Loucy (cell line): ENCODE measurements at regions not wholly inside any gene's neighbourhood (a gene's known extent, or its start where the extent isn't known, plus 50 kb on each side); places are given as distances from the start of the nearest gene placed in this dataset.

ENCODE experiments used
- H2AFZ ChIP-seq: fragments of 200-600 bp; sonication (generic); 2 replicates; pipeline ENCODE4 v1.6.0; 2016; ENCODE audit warnings: antibody characterized with exemption, mild to moderate bottlenecking, low read length, moderate library complexity
- H3F3A ChIP-seq: fragments of 200-600 bp; 2 replicates; pipeline ENCODE4 v1.6.0; 2016; ENCODE audit warnings: antibody characterized with exemption, low read depth, mild to moderate bottlenecking
- H3K27me3 ChIP-seq: fragments of 200-600 bp; sonication (generic); 2 replicates; pipeline ENCODE4 v1.6.1; 2014; ENCODE audit warnings: low read length, mild to moderate bottlenecking; ENCODE audit not compliant: insufficient read depth, poor library complexity, severe bottlenecking
- H3K36me3 ChIP-seq: fragments of 200-600 bp; sonication (generic); 2 replicates; pipeline ENCODE4 v1.6.1; 2016; ENCODE audit warnings: low read length; ENCODE audit not compliant: insufficient read depth
- H3K4me1 ChIP-seq: fragments of 200-600 bp; sonication (generic); 2 replicates; pipeline ENCODE4 v1.5.1; 2014; ENCODE audit warnings: low read length, mild to moderate bottlenecking; ENCODE audit not compliant: insufficient read depth, poor library complexity, severe bottlenecking
- H3K4me2 ChIP-seq: fragments of 200-600 bp; sonication (generic); 2 replicates; pipeline ENCODE4 v1.6.0; 2014; ENCODE audit warnings: antibody characterized with exemption, low read length, low read depth, mild to moderate bottlenecking; ENCODE audit not compliant: poor library complexity, severe bottlenecking
- H3K4me3 ChIP-seq: fragments of 200-600 bp; sonication (generic); 2 replicates; pipeline ENCODE4 v1.5.1; 2014; ENCODE audit warnings: low read length, mild to moderate bottlenecking, mixed read lengths; ENCODE audit not compliant: poor library complexity, severe bottlenecking
- H3K79me2 ChIP-seq: fragments of 200-600 bp; sonication (generic); 2 replicates; pipeline ENCODE4 v1.6.1; 2014; ENCODE audit warnings: low read length; ENCODE audit not compliant: insufficient read depth
- H3K9ac ChIP-seq: fragments of 200-600 bp; sonication (generic); 2 replicates; pipeline ENCODE4 v1.6.0; 2014; ENCODE audit warnings: mild to moderate bottlenecking, low read depth, low read length, moderate library complexity; ENCODE audit not compliant: poor library complexity, severe bottlenecking
- H3K9me2 ChIP-seq: fragments of 200-600 bp; sonication (generic); replicated peaks from 2 replicates; pipeline ENCODE4 v1.6.1; 2016; ENCODE audit warnings: low read depth, low read length, mixed read lengths
- H3K9me3 ChIP-seq: fragments of 200-600 bp; sonication (generic); 2 replicates; pipeline ENCODE4 v1.6.1; 2014; ENCODE audit warnings: mild to moderate bottlenecking, antibody characterized with exemption, low read length, low read depth; ENCODE audit not compliant: insufficient read depth
- H4K20me1 ChIP-seq: fragments of 200-600 bp; sonication (generic); 2 replicates; pipeline ENCODE4 v1.6.0; 2014; ENCODE audit warnings: antibody characterized with exemption, low read length, mild to moderate bottlenecking; ENCODE audit not compliant: insufficient read depth, poor library complexity, severe bottlenecking
- EZH2phosphoT487 ChIP-seq: fragments of 200-600 bp; IDR thresholded peaks from 2 replicates; pipeline ENCODE4 v1.6.1; 2018; ENCODE audit warnings: antibody characterized with exemption, mild to moderate bottlenecking, moderate library complexity, borderline replicate concordance
- TF ChIP-seq, protein P1 (sequence below): fragments of 200-600 bp; sonication (generic); conservative IDR thresholded peaks from 2 replicates; pipeline ENCODE4 v1.5.1; 2014; ENCODE audit warnings: mild to moderate bottlenecking, antibody characterized with exemption, low read length

DNA sequence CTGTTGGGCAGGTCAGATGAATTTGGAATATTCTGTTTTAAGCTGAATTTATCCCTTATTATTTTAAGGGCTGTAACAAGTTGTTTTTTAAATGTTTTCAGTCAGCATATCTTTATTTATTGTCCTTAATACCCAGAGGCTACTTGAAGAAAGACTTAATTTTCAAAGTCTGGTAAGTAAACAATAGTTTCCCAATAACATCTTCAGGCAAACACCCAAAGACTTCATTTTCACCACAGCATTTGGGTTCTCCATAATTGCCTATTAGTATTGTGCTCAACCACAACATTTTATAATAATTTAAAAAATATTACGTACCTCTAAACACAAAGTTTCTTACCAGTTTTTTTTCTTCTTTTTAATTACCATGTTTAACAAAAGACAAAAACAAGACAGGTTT, 60.0 kb upstream of the MKLN1 start:
- Histone ChIP-seq H3F3A (no peaks in the 10 kb centered on the region), H3K4me3 (no peak overlapping the region), H2AFZ (no peak overlapping the region), H3K36me3 (no peaks in the 10 kb centered on the region), H3K9me2 (no peaks in the 10 kb centered on the region), H3K4me2 (no peak overlapping the region), H4K20me1 (no peaks in the 10 kb centered on the region), H3K27me3 (no peaks in the 10 kb centered on the region), H3K4me1 (no peaks in the 10 kb centered on the region), H3K9ac (no peak overlapping the region), H3K9me3 (no peaks in the 10 kb centered on the region), H3K79me2 (no peaks in the 10 kb centered on the region)
- TF ChIP-seq, protein P1, sequence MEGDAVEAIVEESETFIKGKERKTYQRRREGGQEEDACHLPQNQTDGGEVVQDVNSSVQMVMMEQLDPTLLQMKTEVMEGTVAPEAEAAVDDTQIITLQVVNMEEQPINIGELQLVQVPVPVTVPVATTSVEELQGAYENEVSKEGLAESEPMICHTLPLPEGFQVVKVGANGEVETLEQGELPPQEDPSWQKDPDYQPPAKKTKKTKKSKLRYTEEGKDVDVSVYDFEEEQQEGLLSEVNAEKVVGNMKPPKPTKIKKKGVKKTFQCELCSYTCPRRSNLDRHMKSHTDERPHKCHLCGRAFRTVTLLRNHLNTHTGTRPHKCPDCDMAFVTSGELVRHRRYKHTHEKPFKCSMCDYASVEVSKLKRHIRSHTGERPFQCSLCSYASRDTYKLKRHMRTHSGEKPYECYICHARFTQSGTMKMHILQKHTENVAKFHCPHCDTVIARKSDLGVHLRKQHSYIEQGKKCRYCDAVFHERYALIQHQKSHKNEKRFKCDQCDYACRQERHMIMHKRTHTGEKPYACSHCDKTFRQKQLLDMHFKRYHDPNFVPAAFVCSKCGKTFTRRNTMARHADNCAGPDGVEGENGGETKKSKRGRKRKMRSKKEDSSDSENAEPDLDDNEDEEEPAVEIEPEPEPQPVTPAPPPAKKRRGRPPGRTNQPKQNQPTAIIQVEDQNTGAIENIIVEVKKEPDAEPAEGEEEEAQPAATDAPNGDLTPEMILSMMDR, result no peak
- TF ChIP-seq EZH2phosphoT487, result no peak

DNA sequence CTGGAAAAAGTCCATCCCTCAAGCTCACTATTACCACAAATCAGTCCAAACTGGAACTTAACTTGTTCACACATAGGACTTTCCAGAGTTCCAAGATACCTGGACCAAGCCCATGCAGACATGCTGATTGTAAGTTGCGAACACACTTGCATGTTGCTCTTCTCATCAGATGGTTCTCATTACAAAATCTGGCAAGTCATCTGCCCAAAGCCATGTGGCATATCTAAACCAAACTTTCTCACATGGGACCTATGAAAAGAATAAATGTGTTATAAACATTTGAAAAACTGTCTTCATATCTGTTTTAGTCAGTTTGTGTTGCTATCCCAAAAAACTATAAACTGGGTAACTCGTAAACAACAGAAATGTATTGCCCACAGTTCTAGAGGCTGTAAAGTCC, 58.8 kb upstream of the MKLN1 start:
- Histone ChIP-seq H3K9ac (no peak overlapping the region), H3K9me2 (no peaks in the 10 kb centered on the region), H3K36me3 (no peaks in the 10 kb centered on the region), H4K20me1 (no peaks in the 10 kb centered on the region), H3K27me3 (no peaks in the 10 kb centered on the region), H3K4me2 (no peak overlapping the region), H3K4me1 (no peaks in the 10 kb centered on the region), H3F3A (no peaks in the 10 kb centered on the region), H2AFZ (no peak overlapping the region), H3K4me3 (no peak overlapping the region), H3K79me2 (no peaks in the 10 kb centered on the region), H3K9me3 (no peaks in the 10 kb centered on the region)
- TF ChIP-seq EZH2phosphoT487, result no peak

DNA sequence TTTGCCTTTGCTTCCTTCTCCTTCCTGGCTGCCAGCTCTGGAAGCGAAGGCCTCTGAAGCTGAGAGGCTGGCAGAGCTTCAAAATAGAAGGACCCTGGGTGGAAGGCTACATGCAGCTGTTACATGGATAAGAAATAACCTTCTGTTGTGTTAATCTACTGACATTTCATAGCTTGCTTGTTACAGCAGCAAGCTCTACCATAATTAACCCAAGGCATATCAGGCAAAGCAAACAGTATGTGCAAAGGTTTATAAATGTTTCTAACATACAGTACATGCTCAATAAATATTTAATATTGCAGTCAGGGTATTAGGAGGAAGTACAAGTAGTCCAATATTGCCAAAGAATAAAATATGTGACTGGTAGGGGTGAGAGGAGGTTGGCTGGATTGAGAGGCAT, 55.6 kb upstream of the MKLN1 start:
- H3K27me3 ChIP-seq, result no peaks in the 10 kb centered on the region
- H3F3A ChIP-seq, result no peaks in the 10 kb centered on the region
- no peaks in the 10 kb centered on the region for H3K4me1 ChIP-seq
- no peak overlapping the region for H3K4me3 ChIP-seq
- H3K79me2 ChIP-seq, result no peaks in the 10 kb centered on the region
- H3K9me2 ChIP-seq, result no peaks in the 10 kb centered on the region
- H2AFZ ChIP-seq, result no peak overlapping the region
- H4K20me1 ChIP-seq, result no peaks in the 10 kb centered on the region
- no peak overlapping the region for H3K9ac ChIP-seq
- H3K9me3 ChIP-seq, result no peaks in the 10 kb centered on the region
- no peak overlapping the region for H3K4me2 ChIP-seq
- no peaks in the 10 kb centered on the region for H3K36me3 ChIP-seq
- TF ChIP-seq, protein P1, result no peak
- TF ChIP-seq EZH2phosphoT487, result no peak

DNA sequence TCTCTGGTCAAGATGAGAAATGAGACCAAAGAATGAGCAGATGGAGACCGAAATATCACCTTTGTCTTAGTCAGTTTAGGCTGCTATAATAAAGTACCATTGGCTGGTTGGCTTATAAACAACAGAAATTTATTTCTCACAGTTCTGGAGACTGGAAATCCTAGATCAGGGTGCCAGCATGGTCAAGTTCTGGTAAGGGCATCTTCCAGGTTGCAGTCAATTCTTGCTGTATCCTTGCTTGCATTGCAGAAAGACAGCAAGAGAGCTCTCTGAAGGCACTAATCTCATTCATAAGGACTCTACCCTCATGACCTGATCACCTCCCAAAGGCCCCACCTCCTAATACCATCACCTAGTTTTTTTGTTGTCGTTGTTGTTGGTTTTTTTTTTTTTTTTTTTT, 52.7 kb upstream of the MKLN1 start:
- no peaks in the 10 kb centered on the region for H3K36me3 ChIP-seq
- no peak overlapping the region for H3K4me2 ChIP-seq
- H3K9ac ChIP-seq, result no peak overlapping the region
- no peaks in the 10 kb centered on the region for H3K4me1 ChIP-seq
- H3F3A ChIP-seq, result no peaks in the 10 kb centered on the region
- H3K4me3 ChIP-seq, result no peak overlapping the region
- no peaks in the 10 kb centered on the region for H3K9me2 ChIP-seq
- H3K27me3 ChIP-seq, result no peaks in the 10 kb centered on the region
- H3K9me3 ChIP-seq, result no peaks in the 10 kb centered on the region
- TF ChIP-seq, protein P1, result no peak
- TF ChIP-seq EZH2phosphoT487, result no peak
- H4K20me1 ChIP-seq, result no peaks in the 10 kb centered on the region
- H3K79me2 ChIP-seq, result no peaks in the 10 kb centered on the region
- H2AFZ ChIP-seq, result no peak overlapping the region
